HG02623 (cell line): ENCODE measurements at regions not wholly inside any gene's neighbourhood (a gene's known extent, or its start where the extent isn't known, plus 50 kb on each side); places are given as distances from the start of the nearest gene placed in this dataset.
"Not testable (repeated sequence)": the region's sequence is repeated elsewhere in the genome, so short reads cannot be mapped to it uniquely, and the experiment has no call there.

Experiments
- ATAC-seq: cut with Tn5 transposase; IDR thresholded peaks from one replicate; pipeline ENCODE4 v1.9.1; 2021; ENCODE audit warnings: moderate library complexity; ENCODE audit not compliant: unreplicated experiment

DNA sequence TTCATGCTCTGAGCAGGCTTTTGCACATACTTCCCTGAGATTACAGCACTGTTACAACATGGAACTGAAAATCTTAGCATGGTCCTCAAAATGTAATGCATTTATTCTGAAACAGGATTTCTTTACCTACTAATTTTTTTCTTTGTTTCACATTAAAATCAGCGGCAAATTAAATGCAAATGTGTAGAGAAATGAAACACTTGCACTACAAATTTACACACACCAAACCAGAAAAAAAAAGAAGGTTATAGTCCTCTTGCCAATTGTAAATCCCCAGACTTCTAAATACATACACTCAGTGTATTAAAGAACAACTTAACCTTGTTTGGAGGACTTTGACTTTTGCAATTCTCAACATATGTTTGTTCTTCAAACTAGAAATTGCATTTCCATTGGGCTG lies 210.9 kb upstream of the TBX18 start:
- no peak for ATAC-seq

DNA sequence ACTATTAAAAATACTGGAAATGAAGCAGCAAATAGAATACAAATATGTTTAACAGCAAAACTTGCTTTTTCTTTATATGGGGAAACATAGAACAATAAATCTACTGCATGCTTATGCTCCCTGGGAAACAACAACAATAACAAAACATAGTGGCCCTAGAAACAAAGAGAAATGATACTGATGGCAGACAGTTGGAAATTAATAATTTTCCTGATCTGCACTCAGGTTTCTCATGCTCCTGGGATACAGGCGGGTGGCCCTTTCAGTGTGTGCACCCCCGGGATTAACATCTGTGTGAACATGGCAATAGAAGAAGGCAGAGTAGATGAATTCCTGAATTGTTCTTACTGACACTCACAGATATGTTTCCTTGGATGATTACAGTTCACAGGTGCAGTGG lies 209.2 kb upstream of the TBX18 start:
- ATAC-seq: no peak

DNA sequence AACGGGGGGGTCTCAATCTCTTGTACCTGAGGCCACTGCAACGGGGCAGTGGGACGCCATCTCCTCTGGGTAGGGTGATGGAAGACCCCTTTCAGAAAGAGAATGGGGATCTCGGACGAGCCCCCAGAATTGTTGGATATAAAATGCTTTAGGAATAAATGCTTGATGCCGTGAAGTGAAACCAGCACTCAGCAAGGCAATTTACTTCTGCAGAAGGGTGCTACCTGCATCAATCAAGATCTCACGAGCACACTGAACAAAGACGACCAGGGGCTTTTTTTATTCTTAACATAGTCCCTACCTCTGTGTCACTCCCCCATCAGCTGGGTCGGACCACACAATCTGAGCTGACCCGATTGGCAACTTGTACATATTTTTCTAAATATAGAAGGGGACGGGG lies 203.6 kb upstream of the TBX18 start:
- no peak for ATAC-seq

DNA sequence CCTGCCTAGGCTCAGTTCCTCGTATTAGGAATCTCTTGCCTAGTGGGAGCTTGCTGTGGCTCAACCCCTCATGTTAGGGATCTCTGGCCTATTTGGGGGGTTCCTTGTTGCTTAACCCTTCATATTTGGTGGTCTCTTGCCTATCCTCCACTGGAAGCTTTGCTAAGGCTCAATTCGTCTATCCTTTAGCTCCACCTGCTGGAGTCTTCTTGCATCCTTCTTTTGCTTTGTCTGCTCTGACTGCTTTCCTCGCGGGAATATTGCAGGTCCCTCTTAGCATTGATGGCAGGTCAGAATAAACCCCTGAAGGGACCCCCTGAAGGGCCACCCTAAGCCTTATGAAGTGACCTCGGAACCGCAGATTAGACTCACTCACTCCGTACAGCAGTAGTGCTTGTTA lies 203.0 kb upstream of the TBX18 start:
- ATAC-seq: no peak

DNA sequence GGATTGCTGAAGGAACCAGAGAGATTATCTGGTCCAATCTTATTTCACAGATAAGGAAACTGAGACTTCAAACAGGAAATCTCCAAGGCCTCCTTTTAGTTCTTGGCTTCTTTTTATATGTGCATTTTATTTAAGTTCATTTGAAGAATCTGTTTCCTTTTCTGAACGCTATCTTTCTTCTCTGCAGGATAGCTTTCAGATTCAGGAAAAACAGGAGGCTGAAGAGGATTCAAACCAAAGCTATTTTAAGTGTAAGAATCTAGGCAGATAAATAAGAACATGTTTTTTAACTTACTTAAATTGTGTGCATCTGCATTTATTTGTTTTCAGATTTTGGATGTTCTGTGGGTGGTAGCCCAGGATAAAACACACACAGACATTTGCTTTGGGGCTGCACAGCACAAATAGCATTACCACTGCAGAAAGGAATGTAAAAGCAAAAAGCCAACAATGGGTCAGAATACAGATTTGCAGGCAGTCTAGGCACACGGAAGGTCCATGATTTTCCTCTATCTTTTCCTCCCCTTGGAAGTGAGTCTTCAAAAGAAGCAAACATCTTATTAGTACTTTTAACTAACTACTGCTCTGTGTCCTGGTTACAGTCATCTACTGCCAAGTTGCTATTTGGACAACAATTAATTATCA lies 188.8 kb upstream of the TBX18 start:
- no peak for ATAC-seq

DNA sequence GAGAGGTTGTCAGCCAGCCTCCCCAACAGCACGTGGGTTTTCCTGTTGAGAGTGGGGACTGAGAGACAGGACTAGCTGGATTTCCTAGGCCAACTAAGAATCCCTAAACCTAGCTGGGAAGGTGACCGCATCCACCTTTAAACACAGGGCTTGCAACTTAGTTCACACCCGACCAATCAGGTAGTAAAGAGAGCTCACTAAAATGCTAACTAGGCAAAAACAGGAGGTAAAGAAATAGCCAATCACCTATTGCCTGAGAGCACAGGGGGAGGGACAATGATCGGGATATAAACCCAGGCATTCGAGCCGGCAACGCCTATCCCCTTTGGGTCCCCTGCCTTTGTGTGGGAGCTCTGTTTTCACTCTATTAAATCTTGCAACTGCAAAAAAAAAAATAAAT lies 180.5 kb upstream of the TBX18 start:
- not testable (repeated sequence) for ATAC-seq

DNA sequence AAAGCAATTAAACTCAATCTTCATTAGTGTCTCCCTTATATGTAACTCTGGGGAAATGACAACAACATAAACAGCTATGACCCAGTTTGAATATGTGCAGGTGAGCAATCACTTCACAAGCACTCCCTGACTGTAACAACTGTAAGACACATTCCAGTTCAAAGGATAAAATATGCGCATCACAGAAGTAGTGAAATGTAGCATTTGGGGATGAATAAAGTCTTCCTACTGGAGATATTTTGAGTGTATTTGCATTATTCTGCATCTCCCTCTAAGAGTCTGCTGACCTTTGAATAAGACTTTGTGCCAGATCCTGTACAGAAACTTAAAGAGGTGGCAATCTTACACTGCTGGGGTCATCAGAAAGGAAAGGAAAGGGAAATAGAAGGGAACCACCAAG lies 179.5 kb upstream of the TBX18 start:
- ATAC-seq: no peak

DNA sequence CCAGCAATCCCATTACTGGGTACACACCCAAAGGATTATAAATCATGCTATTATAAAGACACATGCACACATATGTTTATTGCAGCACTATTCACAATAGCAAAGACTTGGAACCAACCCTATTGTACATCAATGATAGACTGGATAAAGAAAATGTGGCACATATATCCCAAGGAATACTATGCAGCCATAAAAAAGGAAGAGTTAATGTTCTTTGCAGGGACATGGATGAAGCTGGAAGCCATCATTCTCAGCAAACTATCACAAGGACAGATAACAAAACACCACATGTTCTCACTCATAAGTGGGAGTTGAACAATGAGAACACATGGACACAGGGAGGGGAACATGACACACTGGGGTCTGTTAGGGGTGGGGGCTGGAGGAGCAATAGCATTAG lies 177.2 kb upstream of the TBX18 start:
- not testable (repeated sequence) for ATAC-seq

DNA sequence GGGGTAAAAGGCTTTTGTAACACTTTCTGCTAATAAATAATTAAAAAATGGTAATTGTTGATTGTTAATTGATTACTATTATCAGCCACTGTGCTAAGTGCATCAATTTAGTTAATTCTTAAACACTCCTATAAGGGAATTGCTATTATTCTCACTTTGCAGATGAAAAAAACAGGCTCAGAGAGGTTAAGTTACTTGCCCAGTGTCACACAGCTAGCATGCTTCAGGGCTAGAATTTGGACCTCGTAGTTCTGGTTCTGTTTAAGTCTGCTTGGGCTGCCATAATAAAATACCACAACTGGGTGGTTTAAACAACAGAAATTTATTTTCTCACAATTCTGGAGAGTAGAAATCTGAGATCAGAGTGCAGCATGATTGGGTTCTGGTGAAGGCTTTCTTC lies 164.8 kb upstream of the TBX18 start:
- no peak for ATAC-seq

DNA sequence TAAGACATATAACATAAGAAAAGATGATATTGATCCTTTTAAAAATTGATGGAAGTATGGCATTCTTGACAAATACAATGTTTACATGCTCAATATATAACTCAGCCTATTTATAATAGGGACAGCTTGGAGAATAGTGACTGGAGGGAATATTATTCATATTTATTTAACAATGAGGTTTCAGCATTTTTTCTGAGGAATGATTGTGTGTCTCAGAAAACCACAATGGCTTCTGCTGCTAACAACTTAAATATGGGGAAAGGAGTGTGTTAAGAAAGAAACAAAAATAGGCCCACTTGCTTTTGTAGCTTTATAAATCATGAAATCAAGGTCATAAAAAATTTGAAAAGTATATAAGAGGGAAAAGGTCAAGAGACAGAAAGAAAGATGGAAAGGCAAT lies 163.2 kb upstream of the TBX18 start:
- ATAC-seq: no peak

DNA sequence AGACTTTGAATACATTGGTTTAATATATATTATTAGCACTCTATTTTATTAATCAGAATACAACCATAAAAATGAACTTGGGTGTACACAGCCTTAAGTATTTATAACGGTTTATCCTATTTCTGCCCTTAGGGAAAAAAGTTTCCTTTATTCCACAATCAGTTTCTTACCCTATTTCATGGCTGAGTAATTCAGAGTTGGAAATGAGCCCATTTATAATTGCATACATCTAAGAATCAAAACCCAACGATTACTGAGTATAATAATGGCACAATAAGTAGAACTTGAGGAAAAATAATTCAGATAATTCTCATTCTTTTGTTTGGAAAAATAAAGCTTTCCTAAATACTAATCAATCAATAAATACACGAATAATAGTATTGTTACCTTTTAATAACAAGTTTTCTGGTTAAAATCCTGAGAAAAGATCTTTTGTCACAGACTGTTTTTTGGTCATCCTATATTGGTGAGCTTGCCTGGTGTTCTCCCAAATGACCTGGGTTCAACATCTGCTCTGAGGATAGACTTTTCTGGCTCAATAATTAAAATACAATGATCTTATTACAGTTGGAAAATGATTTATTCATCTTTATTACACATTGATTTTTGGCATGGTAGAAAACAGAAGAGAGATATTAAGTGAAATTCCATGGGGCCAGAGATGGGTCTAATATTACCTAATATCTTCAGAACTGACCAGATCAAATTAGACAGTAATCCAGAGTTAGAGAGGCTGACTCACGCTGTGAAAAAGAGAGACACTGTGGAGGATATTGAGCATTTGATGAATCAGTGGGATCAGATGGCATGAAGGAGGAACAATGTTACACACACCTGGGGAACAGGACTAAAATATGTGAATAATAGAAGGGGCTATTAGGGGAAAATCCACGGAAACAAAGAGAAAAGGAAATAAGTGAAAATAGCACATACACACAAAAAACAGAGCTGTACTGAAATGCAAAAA lies 162.1 kb upstream of the TBX18 start:
- no peak for ATAC-seq

DNA sequence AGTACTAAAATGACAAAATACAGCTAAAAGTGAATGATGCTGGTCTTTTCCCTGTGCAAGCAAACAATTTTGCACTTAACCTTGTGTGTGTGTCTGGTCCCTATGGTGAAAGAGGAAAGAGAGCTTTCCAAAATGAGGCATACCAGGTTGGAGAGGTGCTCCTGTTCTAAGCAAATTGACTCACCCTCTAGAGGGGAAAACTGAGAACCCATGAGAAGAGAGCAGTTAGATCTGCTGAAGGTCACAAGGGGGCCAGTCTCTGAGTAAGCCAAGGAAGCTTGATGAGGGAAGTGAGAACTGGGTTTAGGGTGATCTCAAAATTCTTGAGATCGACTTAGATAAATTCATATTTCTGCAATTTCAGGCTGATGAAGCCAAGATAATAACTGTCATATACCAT lies 157.5 kb upstream of the TBX18 start:
- ATAC-seq: no peak

DNA sequence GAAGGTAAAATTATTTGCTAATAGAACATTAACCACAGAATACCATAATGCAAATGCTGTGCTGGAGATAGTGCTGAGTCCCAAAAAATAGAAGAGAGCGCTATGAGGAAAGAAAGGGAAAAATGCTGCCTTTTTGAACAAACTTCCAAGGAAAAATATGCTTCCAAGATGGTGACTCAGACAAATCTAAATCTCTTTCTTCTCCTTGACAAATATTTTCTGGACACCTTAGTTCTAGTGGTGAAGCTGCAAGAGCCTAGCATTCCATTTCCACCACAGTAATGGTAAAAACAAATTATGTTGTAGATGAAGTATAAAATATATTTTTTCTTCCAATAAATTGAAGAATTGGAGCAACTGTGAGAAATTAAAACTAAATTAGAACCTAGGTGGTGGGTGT lies 155.6 kb upstream of the TBX18 start:
- ATAC-seq: no peak

DNA sequence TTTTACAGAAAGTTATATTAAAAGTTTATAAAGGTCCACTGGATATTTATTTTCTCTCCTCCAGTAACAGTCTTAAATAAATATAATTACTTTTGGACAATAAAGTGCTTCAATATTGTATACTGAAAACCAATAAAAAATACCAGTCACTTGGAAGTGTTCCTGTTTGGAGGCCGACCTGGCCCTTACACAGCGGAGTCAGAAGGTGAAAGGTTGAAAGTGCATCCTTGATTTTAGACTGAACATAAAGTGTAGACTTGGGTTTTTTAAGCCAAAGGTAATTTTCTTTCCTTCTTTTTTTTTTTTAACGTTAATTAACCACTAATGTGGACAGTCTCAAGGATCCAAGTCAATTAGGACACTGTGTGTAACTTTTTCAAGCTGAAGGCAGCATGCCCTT lies 152.3 kb upstream of the TBX18 start:
- no peak for ATAC-seq

DNA sequence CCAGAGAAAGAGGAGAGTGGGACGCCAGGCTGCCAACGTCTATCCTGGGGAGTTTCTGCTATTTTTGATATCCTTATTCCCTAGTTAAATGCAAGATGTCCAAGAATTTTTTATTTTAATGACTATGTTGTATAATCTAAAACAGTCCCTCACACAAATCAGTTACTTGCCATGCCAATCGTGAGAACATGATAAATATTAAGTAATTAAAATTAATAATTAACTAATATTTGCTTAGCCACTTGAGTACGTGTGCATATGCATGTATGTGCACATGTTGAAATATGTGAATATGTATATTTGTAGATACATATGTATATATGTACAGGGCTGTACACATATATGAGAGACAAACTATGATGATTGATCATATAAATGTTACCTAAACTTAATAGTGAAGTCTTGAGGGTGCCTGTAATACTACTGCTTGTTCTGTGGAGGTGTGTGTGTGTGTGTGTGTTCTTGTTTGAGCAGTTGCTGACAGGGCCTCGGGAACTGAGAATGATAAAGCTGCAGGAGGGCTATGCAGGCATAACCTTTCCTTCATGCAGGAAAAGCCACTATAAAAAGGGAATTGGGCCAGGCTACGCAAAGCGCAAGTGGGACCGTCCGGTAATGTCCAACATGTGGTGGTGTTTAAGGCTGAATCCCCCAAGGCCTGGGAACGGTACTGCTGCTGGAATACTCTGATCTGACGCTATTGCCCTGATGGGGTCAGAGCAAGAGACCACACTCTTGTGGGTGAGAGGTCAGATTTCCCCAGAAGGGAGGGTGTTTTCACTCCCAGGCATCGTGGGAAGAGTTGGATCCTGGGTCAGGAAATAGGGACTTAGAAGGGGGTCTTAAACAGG lies 148.3 kb upstream of the TBX18 start:
- no peak for ATAC-seq

DNA sequence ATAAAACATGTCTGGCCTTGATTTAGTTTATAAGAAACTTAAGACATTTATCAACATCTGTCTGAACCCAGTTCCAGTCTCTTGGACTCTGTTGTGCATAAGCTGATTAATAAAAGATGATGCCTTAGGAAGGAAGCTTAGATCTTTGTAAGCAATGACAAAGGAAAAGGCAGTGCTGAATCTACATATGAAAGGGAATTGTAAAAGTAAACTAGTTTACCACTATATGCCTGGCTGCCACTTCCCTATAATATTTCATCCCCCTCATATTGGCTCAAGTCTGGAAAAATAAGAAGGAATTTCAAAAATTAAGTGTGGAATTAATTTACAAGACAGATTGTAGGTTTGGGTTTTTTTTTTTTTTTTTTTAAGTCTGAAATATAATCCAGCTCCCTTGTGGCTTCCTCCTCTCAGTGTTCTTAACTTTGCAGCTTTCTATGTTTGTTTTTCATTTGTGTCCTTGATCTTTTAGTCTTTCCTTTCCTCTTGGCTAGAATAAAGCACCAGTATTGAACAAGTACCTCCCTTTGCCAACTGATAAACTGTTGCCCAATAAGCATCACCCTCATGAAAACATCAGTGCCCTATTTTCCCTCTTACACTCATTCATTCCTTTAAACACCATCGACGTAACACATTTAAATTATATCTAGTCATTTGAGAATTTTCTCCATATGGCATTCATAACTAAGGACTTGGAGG lies 146.7 kb upstream of the TBX18 start:
- ATAC-seq: no peak

DNA sequence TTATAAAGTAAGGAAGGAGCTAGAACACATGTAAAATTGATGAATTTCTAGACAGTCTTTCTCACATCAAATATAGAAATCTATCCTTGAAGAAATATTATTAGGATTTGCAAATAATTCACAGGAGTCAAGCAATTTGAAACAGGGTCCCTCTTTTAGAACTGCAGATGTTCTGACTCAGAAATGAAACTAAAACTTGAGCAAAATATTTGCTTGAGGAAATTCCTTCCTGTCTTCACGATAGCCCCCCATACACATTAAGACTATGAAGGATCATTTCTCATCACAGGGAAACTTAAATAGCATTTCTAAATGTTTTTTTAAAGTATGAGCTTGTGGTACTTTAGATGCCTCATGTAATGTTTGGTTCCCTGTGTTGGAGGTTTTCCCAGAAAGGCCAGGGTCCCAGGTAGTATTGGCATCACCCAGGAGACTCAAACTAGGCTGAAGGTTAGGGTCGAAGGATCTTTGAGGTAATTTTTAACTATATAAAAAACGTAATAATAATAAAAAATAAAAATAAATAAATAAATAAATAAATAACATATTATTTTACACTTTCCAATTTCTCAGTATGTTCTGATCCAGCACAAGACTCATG lies 144.0 kb upstream of the TBX18 start:
- ATAC-seq: no peak

DNA sequence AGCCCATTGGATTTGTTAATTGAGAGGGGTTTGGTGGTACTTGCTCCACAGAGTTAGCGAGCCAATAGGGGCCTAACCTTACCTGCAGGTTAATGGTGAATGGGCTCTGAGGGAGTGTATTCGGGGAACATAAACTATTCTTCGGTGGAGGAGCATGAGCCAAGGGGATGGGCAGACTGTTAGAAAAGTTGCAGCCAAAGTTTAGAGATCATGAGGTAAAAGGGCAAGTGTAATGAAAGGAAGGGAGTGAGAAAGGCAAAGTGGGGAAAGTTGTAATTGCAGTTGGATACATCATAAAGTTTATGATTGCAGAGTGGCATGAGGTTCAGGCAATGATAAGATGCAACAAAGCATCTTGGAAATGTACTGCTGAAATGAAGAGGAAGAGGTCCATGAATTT lies 142.1 kb upstream of the TBX18 start:
- ATAC-seq: no peak

DNA sequence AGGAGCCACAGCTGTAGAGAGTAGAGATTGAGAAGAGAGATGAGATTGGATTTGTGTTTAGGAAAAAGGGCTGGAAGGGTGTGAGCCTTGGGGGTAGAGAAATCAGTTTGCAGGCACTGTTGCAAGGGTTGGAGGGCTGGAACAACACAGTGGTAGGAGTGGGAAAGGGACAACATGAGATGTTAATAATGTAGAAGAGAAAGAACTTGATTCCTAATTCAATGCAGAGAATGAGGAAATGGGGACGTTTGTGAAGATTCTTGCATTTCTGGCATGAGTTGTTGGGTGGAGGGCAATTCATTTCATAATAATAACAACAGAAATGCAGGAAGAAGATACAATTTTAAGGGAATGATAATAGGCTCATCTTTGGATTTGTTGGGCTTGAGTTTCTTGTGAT lies 141.4 kb upstream of the TBX18 start:
- ATAC-seq: no peak

DNA sequence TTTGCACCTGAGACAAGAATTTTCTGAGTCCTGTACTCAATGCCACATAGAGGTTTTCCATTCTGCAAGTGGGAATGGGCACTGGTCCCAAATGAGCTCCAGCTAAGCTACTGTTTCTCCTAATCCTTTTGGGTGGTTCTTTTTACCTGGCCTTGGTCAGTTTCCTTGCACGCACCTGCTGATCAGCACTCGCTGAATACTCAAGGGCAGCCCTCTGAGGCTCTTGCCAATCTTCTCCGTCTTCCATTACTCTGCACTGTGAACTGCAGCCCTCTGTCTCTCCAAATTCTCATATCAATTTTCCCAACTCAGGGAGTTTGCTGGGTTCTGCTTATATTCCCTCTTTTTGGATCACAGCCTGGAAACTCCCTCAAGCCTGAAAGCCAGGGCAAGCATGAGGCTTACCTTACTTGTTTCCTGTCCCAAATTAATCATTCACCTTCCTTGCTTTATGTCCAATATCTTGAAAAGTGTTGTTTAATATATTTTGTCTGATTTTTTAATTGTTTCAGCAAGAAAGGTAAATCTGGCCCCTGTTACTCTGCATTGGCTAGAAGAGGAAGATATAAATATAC lies 138.0 kb upstream of the TBX18 start:
- ATAC-seq: no peak
